ENCODE measurements at regions not wholly inside any gene's neighbourhood (a gene's known extent, or its start where the extent isn't known, plus 50 kb on each side); places are given as distances from the start of the nearest gene placed in this dataset.

- no peak for TF ChIP-seq POLR2AphosphoS5 (IDR thresholded peaks at IDR 0.05; ENCODE audit: low read depth, low read length)
- no peak for TF ChIP-seq CTCF (IDR thresholded peaks at IDR 0.05)
These were observed 57.4 kb upstream of the SLC5A12 start for GRCh38 chr11:26779074-26779865.

Measured in Panc1 (cell line).